HG02763 (cell line): ENCODE measurements at regions not wholly inside any gene's neighbourhood (a gene's known extent, or its start where the extent isn't known, plus 50 kb on each side); places are given as distances from the start of the nearest gene placed in this dataset.

Source experiments
- ATAC-seq: cut with Tn5 transposase; IDR thresholded peaks from one replicate; pipeline ENCODE4 v1.9.1; 2021; ENCODE audit warnings: mild to moderate bottlenecking, moderate library complexity; ENCODE audit not compliant: unreplicated experiment

GRCh38 chr2:111219285-111219684, 98.6 kb downstream of the BCL2L11 start:
- ATAC-seq, result peak; percentile 92

- no peak for ATAC-seq
Measured at GRCh38 chr2:111219734-111220505, 99.2 kb downstream of the BCL2L11 start.

- ATAC-seq, result no peak
Measured at GRCh38 chr2:111220962-111221361, 100.2 kb downstream of the BCL2L11 start.

GRCh38 chr2:111221701-111222100, 101.0 kb downstream of the BCL2L11 start:
- ATAC-seq, result no peak

- ATAC-seq, result no peak
Measured at GRCh38 chr2:111222204-111222866, 101.6 kb downstream of the BCL2L11 start.

- ATAC-seq, result no peak
Measured at GRCh38 chr2:111225856-111226255, 105.1 kb downstream of the BCL2L11 start.

- no peak for ATAC-seq
Measured at GRCh38 chr2:111226876-111227700, 106.4 kb downstream of the BCL2L11 start.

GRCh38 chr2:111227716-111228141, 107.0 kb downstream of the BCL2L11 start:
- ATAC-seq, result no peak

- ATAC-seq, result no peak
Measured at GRCh38 chr2:111231532-111232252, 111.0 kb downstream of the BCL2L11 start.

GRCh38 chr2:111235192-111236015, 114.7 kb downstream of the BCL2L11 start:
- ATAC-seq, result no peak

- no peak for ATAC-seq
Measured at GRCh38 chr2:111236025-111236424, 115.3 kb downstream of the BCL2L11 start.

GRCh38 chr2:111238296-111238695, 117.6 kb downstream of the BCL2L11 start:
- ATAC-seq, result no peak

GRCh38 chr2:111239107-111239506, 118.4 kb downstream of the BCL2L11 start:
- peak; percentile 92 for ATAC-seq

- no peak for ATAC-seq
Measured at GRCh38 chr2:111239581-111240249, 119.0 kb downstream of the BCL2L11 start.

GRCh38 chr2:111243295-111243694, 122.6 kb downstream of the BCL2L11 start:
- no peak for ATAC-seq

GRCh38 chr2:111244864-111245263, 124.2 kb downstream of the BCL2L11 start:
- ATAC-seq, result no peak

GRCh38 chr2:111246620-111247061, 125.9 kb downstream of the BCL2L11 start:
- ATAC-seq, result no peak

GRCh38 chr2:111247491-111247890, 126.8 kb downstream of the BCL2L11 start:
- no peak for ATAC-seq

- ATAC-seq, result no peak
Measured at GRCh38 chr2:111249806-111250205, 129.1 kb downstream of the BCL2L11 start.
